Neural progenitor cell (in vitro differentiated cells): ENCODE measurements at regions not wholly inside any gene's neighbourhood (a gene's known extent, or its start where the extent isn't known, plus 50 kb on each side); places are given as distances from the start of the nearest gene placed in this dataset.

ENCODE experiments used
- EZH2 ChIP-seq: fragments of 200-600 bp; sonication (generic); IDR thresholded peaks from 2 replicates; pipeline ENCODE4 v1.6.1; 2017; ENCODE audit warnings: antibody characterized with exemption, mild to moderate bottlenecking, moderate library complexity
- EZH2phosphoT487 ChIP-seq: fragments of 200-600 bp; sonication (generic); IDR thresholded peaks from 2 replicates; pipeline ENCODE4 v1.6.1; 2017; ENCODE audit warnings: antibody characterized with exemption
- TF ChIP-seq, protein P1 (sequence below): fragments of 200-600 bp; sonication (generic); IDR thresholded peaks from 2 replicates; pipeline ENCODE4 v1.5.1; 2017; ENCODE audit warnings: antibody characterized with exemption, mild to moderate bottlenecking

DNA sequence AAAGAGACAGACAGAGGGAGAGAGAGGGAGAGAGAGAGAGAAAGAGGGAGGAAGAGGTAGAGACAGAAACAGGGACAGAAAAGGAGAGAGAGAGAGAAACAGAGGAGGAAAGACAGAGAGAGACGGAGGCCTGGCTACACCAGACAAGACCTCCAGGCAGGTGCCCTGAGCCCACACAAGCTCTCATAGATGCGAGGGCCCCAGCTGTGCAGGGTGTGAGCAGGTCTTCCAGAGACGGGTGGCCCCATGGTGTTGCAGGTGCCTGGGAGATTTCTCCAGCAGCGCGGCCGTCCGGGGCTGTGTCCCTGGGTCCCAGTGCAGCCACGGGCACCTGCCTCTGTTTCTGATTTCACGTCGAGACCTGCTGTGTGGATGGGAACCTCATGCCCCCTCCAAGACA lies 253.0 kb downstream of the SHOX start:
- TF ChIP-seq, protein P1, sequence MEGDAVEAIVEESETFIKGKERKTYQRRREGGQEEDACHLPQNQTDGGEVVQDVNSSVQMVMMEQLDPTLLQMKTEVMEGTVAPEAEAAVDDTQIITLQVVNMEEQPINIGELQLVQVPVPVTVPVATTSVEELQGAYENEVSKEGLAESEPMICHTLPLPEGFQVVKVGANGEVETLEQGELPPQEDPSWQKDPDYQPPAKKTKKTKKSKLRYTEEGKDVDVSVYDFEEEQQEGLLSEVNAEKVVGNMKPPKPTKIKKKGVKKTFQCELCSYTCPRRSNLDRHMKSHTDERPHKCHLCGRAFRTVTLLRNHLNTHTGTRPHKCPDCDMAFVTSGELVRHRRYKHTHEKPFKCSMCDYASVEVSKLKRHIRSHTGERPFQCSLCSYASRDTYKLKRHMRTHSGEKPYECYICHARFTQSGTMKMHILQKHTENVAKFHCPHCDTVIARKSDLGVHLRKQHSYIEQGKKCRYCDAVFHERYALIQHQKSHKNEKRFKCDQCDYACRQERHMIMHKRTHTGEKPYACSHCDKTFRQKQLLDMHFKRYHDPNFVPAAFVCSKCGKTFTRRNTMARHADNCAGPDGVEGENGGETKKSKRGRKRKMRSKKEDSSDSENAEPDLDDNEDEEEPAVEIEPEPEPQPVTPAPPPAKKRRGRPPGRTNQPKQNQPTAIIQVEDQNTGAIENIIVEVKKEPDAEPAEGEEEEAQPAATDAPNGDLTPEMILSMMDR: no peak
- TF ChIP-seq EZH2: no peak
- no peak for TF ChIP-seq EZH2phosphoT487
